SKM-1 treated with dmso at 0.1 percent for 144 hours (cell line): ENCODE measurements at regions not wholly inside any gene's neighbourhood (a gene's known extent, or its start where the extent isn't known, plus 50 kb on each side); places are given as distances from the start of the nearest gene placed in this dataset.

Experiments
- DNase-seq: peaks from one replicate; lab custom pipeline; 2025; ENCODE audit not compliant: unreplicated experiment; lab: John Stamatoyannopoulos, UW

- no peak for DNase-seq
These were observed 157.4 kb upstream of the SOX1 start for GRCh38 chr13:111909501-111909900.

DNA sequence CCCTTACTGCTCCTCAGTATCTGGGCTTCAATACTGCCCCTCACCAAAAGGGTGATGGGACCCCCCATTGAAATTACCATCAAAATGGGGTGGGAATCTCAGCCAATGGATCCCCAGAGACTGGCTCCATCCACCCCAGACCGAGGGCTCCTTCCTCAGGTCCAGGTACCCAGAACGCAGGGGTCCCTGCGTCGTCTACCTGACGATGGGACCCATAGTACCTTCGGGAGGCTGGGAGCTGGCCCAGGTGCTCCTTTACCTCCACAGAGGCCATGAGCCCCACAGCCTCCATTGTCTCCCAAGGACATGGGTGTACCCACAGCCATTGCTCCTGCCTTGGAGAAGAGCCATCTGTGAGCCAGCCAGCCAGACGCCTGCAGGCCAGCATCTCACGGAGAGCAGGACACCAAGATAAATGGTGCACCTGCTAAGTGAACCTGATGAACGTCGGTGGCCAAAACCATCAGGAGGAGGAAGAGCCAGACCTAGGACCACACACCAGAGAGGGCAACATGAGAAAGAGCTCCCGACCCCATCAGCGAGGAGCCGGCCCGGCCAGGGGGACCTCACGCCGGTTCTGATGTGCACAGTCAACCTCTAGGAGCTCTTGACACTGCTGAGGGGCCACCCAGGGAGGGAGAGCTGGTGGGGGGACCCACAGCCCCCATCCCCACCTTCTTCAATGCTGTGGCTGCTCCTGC lies 156.8 kb upstream of the SOX1 start:
- no peak for DNase-seq

DNA sequence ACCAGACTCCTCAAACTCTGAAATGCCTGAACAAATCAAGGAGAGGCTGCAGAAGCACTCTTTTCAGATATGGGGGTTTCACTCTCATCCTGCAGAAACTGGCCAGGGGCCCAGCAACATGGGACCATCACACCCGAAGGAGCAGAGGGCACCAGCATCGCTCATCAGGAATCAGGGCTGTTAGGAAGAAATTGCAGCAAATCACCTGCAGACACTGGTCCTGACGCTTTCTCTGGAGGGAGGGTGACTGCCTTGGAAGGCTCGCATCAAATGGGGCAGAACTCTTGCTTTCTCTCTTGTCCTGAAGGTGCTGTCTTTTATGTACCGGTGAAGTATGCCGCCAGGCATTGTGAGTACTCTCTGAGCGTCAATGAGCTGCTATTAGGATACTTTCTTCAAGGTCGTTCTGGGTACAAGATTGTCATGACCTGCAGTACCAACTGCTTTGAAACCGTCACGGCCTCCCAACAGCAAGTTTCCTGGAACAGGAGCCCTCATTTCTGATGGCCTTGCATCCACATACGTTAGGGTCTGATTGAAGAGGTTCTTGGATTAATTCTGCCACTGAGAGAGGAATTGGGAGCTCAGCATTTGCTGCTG lies 155.7 kb upstream of the SOX1 start:
- DNase-seq: no peak

DNA sequence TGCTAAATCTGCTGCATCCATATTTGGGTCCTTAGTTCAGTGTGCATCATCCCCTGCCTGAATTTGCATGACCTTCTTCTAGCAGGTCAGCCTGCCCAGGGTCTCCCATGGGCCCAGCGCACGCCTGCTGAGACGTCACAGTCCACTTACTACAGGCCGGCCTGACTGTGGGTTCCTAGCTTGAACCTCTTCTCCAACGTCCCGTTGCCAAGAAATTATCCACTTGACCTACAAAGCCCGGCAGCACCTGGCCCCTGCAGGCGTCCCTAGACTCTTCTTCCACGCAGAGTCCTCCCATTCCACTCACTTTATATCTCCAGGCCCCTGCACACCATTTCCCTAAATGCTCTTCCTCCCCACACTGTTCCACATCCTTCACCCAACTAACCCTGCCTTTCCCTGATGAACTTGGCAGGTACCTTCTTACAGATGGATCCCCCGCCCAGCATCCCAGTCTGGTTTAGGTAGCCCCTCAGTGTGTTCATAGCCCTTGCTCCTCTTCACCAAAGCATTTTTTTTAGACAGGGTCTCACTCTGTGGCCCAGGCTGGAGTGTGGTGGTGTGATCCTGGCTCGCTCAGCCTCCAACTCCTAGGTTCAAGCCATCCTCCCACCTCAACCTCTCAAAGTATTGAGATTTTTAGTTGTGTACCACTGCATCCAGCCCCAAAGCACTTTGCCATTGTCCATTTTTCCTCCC lies 155.0 kb upstream of the SOX1 start:
- no peak for DNase-seq

DNA sequence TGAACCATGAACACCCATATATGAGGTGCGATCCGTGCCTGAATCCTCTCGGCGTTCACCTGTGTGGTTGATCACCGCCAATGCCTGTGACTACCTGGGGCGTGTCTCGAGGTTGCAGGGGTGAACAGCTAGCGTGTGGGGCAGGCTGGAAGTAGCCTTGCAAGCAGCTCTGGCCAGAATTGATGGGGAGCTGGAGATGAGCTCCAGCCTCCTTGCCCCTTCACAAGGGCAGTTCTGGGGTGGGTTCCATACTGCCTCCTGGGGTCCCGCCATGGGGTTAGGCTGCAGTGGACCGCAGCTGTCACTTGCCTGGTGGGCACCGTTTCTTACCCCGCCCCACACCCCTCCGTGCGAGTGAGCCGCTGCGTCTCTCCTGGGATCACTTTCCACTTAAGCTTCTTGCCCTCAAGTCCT lies 154.5 kb upstream of the SOX1 start:
- DNase-seq: no peak

DNA sequence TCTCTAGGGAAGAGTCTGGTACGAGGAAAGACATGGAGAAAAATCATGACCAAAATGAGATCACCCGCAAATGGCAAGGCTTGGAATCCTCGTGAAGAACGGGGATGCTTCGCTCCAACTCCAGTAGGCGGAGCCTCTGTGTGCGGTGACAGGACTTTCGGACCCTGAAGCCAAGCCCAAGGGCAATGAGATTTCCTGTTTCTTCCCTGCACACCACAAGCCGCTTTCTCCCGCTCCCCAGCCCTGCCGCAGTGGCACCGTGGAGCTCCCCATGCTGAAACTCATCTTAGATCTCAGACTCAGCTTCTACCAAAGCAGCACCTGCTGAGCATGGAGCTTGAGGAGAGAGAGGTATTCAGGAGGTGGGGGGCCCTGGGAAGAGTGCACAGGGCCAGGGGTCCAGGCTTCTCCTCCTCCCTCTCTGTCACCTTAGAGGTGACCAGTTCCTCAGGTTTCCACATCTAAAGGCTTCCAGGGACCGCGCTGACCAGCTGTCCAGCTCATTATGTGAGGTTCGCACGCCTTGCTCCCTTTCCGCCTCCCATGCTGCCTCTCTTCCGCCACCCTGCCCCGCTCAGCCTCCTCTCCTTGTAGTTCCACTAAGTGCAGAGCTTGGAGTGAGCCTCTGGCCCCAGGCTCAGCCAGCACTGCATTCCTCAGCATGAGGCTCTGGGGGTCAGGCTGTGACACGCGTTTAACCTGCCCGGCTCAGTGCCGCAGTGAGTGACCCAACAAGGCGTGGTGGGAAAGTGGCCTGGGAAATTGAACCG lies 153.8 kb upstream of the SOX1 start:
- no peak for DNase-seq

DNA sequence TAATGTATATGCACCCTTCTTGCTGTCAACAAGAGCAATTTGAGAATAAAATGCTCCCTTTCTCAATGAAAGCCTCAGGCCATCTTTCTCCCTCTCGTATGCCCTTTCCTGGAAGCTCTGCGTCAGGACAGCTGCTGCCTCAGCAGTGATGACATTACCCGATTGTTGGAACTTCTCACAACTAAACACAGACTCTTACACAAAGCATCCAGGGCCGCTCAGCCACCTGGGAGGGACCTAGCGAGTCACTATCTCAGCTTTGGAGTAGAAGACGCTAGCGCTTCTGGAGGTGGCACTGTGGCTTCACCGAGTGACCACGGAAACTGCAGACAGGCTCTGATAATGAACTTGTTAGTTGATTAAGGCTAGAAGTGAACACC lies 153.2 kb upstream of the SOX1 start:
- DNase-seq: no peak

GRCh38 chr13:111914241-111915103 lies 152.5 kb upstream of the SOX1 start:
- DNase-seq: no peak

DNA sequence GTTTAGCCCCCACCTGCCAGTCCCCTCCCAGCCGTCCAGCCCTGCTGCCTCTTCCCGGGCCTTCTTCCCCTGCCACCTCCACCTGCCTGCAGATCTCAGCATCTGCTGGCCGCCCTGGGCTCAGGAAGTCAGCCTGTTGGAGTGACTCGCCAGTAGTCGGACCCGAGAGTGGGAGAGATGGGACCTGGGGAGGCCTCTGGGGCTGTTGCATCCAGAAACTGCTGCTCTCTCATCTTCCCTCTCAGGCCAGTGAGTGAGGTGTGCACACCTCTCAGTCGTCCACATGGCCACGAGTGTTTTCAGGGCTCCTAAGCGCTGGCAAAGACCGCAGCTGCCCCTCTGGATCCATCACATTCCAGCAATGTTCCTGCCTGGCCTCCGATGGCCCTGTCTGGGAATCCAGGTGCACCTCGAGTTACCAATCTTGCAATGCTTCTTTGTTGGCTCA lies 151.8 kb upstream of the SOX1 start:
- DNase-seq: no peak

DNA sequence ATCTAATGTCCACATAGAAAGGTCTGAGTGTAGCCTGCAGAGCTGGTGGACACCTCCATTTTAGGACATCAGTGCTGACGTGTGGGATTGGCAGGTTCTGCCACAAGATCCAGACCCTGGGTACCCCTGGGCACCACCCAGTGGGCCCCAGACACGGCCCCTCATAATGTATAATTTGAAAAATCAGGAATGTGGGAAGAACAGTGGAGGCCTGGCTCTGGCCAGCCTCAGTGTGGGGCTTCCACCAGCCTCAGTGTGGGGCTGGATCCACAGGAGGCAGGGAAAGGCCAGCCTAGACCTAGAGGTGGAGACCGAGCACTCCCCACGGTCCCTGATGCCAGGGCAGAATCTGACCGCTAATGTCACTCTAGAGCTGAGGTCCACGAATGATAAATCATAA lies 150.7 kb upstream of the SOX1 start:
- DNase-seq: no peak

DNA sequence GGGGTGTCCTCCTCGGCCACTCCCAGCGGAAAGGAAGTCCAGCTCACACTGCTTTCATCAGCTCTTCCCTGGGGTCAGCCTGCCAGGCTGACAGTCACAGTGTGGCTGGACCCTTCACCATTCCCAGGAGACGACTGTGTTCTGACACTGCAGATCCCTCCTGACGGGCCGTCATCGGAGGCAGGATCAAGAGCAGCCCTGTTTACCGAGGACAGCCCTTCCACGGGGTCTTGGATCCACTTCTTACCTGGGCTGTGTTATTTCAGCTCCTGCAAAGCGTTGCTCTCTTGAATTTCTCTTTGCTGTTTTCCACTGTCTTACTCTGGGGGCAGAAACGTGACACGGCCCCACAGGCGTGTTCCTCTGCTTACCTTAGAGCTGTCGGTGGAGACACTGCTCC lies 149.9 kb upstream of the SOX1 start:
- no peak for DNase-seq

DNA sequence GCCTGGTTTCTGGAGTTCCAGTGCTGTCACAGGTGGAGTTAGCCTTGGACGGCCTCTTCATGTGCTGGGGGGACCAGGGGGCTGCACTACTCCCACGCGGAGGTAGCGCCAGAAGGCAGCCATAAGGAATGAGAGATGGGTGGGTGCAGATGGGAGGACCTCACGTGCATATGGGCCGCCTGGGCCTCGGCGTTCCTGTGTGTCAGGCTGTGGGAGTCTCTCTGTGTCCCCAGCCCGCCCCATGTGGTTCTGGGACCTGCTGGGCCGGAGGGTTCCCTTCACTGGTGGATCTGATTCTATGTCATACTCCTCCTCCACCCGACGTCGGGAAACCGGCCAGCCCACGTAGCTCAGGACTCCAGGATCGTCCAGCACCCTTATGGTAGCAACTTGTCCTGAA lies 149.0 kb upstream of the SOX1 start:
- DNase-seq: no peak

DNA sequence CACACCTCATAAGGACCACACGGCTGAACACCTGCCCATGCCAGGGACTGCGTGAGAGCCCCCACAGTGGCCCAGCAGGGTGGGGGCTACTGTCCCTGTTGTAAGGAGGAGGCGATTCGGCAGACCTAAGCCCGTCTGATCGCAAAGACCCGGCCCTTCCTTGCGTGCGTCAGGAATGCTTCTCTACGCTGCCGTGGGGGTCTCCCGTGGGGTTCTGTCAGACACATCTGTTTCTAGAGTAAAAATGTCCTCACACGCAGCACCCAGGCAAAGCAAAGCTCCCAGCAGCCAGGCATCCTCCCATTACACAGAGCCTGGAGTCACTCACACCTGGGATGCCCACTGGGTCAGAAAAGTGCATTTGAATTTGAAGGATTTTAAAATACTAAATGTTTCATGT lies 147.7 kb upstream of the SOX1 start:
- DNase-seq: no peak

DNA sequence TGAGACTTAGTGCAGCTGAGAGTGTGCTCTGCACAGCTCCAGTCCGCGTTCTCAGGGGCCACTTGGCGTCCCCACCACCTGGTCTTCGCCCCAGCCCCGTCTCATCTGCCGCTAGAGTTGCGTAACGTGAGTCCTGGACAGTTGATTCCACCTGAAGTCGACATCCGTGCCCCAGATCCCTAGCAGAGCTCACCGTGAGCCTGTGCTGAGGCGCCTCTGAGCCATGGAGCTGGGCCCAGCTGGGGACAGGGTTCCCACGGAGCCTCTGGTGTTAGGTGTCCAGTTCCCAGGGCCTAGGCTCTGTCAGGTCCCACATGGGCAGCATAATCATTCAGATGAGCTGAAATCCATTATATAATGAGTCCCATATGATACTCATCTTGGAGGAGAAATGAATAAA lies 147.1 kb upstream of the SOX1 start:
- no peak for DNase-seq

GRCh38 chr13:111920306-111920931 lies 146.5 kb upstream of the SOX1 start:
- no peak for DNase-seq

- no peak for DNase-seq
These were observed 145.8 kb upstream of the SOX1 start for GRCh38 chr13:111920932-111921705.

DNA sequence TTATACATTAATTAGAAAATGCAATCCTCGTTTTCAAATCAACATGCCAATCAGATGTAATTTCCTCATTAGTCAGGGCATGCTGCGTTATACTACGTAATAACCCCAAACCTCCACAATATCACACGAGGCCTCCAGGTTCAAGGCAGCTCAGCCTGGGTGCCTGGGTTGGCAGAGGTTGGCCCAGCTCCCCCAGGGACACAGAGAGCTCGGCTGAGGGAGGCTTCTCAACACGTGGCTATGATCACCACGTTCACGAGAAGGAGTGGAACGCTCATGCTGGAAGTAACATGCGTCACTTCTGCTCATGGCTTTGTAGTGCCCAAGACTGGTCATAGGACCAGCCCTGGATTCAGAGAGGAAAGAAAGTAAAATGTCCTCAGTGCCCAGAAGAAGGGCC lies 144.9 kb upstream of the SOX1 start:
- no peak for DNase-seq

DNA sequence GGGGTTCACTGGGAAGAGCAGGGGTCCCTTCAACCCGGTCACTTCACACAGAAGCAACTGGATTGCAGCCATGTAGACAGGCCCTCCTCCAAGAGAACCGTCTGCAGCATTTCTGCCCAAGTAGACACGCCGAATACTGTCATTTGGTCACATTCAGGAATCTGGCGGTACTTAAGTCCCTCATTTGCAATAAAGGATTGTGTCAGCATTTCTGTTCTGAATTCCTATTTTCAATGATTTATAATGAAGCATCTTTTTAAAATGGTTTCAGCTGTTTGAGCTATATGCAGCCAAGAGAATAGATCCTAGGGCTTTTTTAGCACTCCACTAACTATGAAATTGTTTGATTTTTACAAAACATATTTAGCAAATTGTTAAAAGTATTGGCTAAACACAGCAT lies 143.5 kb upstream of the SOX1 start:
- no peak for DNase-seq

GRCh38 chr13:111923991-111924677 lies 142.8 kb upstream of the SOX1 start:
- no peak for DNase-seq
